B cell (primary cell): ENCODE measurements at regions not wholly inside any gene's neighbourhood (a gene's known extent, or its start where the extent isn't known, plus 50 kb on each side); places are given as distances from the start of the nearest gene placed in this dataset.
"Not testable (repeated sequence)": the region's sequence is repeated elsewhere in the genome, so short reads cannot be mapped to it uniquely, and the experiment has no call there.

Experiments used
- ATAC-seq: fragments of 200-7000 bp; cut with Tn5 transposase; one replicate; pipeline ENCODE4 v1.10.0; 2021; ENCODE audit warnings: low read depth, mild to moderate bottlenecking, moderate number of reproducible peaks, moderate library complexity
- CTCF ChIA-PET: fragments of 350-600 bp; sonication (Branson Sonifier 250); formaldehyde crosslinking; loops from one replicate; lab custom pipeline; 2021; ENCODE audit warnings: antibody characterized with exemption, inconsistent platforms; lab: Charles Lee
- POLR2A ChIA-PET: fragments of 350-600 bp; sonication (Branson Sonifier 250); formaldehyde crosslinking; loops from one replicate; lab custom pipeline; 2021; ENCODE audit warnings: antibody characterized with exemption; lab: Charles Lee
- DNase-seq: peaks from one replicate; pipeline ENCODE4 v3.0.0; 2013
- H2AFZ ChIP-seq: 2 replicates; pipeline ENCODE4 v1.6.1; 2012; ENCODE audit warnings: mild to moderate bottlenecking, low read depth, low read length; ENCODE audit not compliant: insufficient read depth, poor library complexity, severe bottlenecking
- H3K27ac ChIP-seq, 2 donors: 1 replicate in 1 of 2; 2 replicates in 1 of 2; pipeline ENCODE4 v1.5.1; 2012 to 2013; ENCODE audit warnings: low read length in 2 of 2, mild to moderate bottlenecking in 2 of 2, moderate library complexity in 1 of 2
- H3K27me3 ChIP-seq, 4 experiments: fragments of 200-600 bp in 1 of 4; sonication (generic) in 1 of 4; replicated peaks in 1 of 4; 1 replicate in 2 of 4; 2 replicates in 2 of 4; pipeline versions ENCODE4 v1.6.1 to v1.7.0; 2013 to 2016; ENCODE audit warnings: low read length in 3 of 4, mild to moderate bottlenecking in 2 of 4, mixed read lengths in 1 of 4, moderate library complexity in 1 of 4; ENCODE audit not compliant: insufficient read depth in 4 of 4, control insufficient read depth in 3 of 4; ENCODE audit errors: control extremely low read depth in 1 of 4
- H3K36me3 ChIP-seq, 2 experiments: replicated peaks in 1 of 2; 1 replicate in 1 of 2; 2 replicates in 1 of 2; pipeline versions ENCODE4 v1.6.1 to v1.7.1; 2013; ENCODE audit warnings: low read length in 1 of 2; ENCODE audit not compliant: insufficient read depth in 2 of 2, control insufficient read depth in 1 of 2; ENCODE audit errors: control extremely low read depth in 1 of 2, extremely low read depth in 1 of 2
- H3K4me1 ChIP-seq, 2 donors: fragments of 200-600 bp in 1 of 2; sonication (generic) in 1 of 2; 1 replicate in 1 of 2; 2 replicates in 1 of 2; pipeline versions ENCODE4 v1.5.1 to v1.6.1; 2013 to 2017; ENCODE audit warnings: low read length in 2 of 2; ENCODE audit not compliant: control insufficient read depth in 2 of 2, insufficient read depth in 2 of 2
- H3K4me2 ChIP-seq: replicated peaks from 2 replicates; pipeline ENCODE3; 2012; ENCODE audit warnings: mild to moderate bottlenecking, low read depth, low read length; ENCODE audit not compliant: poor library complexity, severe bottlenecking
- H3K4me3 ChIP-seq, 5 experiments: fragments of 200-600 bp in 1 of 5; sonication (generic) in 1 of 5; 1 replicate in 3 of 5; 2 replicates in 2 of 5; pipeline versions ENCODE4 v1.5.1 to v1.7.0; 2011 to 2016; ENCODE audit warnings: low read length in 4 of 5, mild to moderate bottlenecking in 4 of 5, low read depth in 2 of 5, control low read depth in 1 of 5, moderate library complexity in 1 of 5; ENCODE audit not compliant: insufficient read depth in 1 of 5; ENCODE audit errors: control extremely low read depth in 1 of 5, extremely low read depth in 1 of 5
- H3K79me2 ChIP-seq: fragments of 200-600 bp; sonication (generic); one replicate; pipeline ENCODE4 v1.6.0; 2016; ENCODE audit warnings: low read length; ENCODE audit not compliant: control insufficient read depth, insufficient read depth
- H3K9ac ChIP-seq: fragments of 200-600 bp; sonication (generic); 2 replicates; pipeline ENCODE4 v1.6.1; 2017; ENCODE audit warnings: mild to moderate bottlenecking, low read length, moderate library complexity
- H3K9me3 ChIP-seq, 3 donors: one replicate each; pipeline versions ENCODE4 v1.6.1 to v1.7.1; 2013; ENCODE audit warnings: low read length in 2 of 3; ENCODE audit not compliant: control insufficient read depth in 2 of 3, insufficient read depth in 1 of 3; ENCODE audit errors: control extremely low read depth in 1 of 3
- H4K20me1 ChIP-seq: 2 replicates; pipeline ENCODE4 v1.6.0; 2012; ENCODE audit warnings: mild to moderate bottlenecking, low read length; ENCODE audit not compliant: insufficient read depth, control insufficient read depth, poor library complexity, severe bottlenecking
- H3K27ac Mint-ChIP-seq: one replicate; pipeline ENCODE4 v1.8.0; 2021; ENCODE audit warnings: mixed read lengths
- H3K27me3 Mint-ChIP-seq: one replicate; pipeline ENCODE4 v1.8.0; 2021; ENCODE audit warnings: mixed read lengths
- H3K4me1 Mint-ChIP-seq: one replicate; pipeline ENCODE4 v1.8.0; 2021; ENCODE audit warnings: mixed read lengths
- H3K4me3 Mint-ChIP-seq: one replicate; pipeline ENCODE4 v1.8.0; 2021; ENCODE audit warnings: mixed read lengths
- H3K9me3 Mint-ChIP-seq: one replicate; pipeline ENCODE4 v1.8.0; 2022; ENCODE audit warnings: mixed read lengths; ENCODE audit not compliant: insufficient read depth
- CTCF ChIP-seq: fragments of 200-600 bp; IDR thresholded peaks from one replicate; pipeline ENCODE4 v1.8.0; 2022; ENCODE audit warnings: antibody characterized with exemption, mild to moderate bottlenecking
- EZH2 ChIP-seq: IDR thresholded peaks from 2 replicates; pipeline ENCODE4 v1.6.1; 2012; ENCODE audit warnings: borderline replicate concordance, low read depth, mild to moderate bottlenecking, moderate library complexity, low read length; ENCODE audit not compliant: insufficient read depth, poor library complexity, severe bottlenecking
- WGBS: methylation state at CpG from one replicate; pipeline ENCODE4 v1.1.5; 2013; ENCODE audit warnings: missing lambda C conversion rate; ENCODE audit not compliant: insufficient coverage; 5-methylcytosine and 5-hydroxymethylcytosine counted together
- intact Hi-C: fragments of 100-400 bp; cut with micrococcal nuclease; formaldehyde crosslinking; loops from one replicate; pipeline ENCODE4 v1.10.0; 2022

GRCh38 chr7:84735011-84735410, 451.8 kb downstream of the SEMA3D start:
- H3K4me1 ChIP-seq = no peaks in the 10 kb centered on the region
- intact Hi-C loops = no loop called here
- no peaks in the 10 kb centered on the region for H3K4me1 Mint-ChIP-seq
- WGBS = 92% methylated on average over 2 of the region's 3 CpGs
- no peaks in the 10 kb centered on the region for H3K36me3 ChIP-seq
- H2AFZ ChIP-seq = no peak overlapping the region
- H3K9me3 ChIP-seq = no peaks in the 10 kb centered on the region
- ChIA-PET CTCF (no interaction called here), POLR2A (no interaction called here)
- H3K27me3 Mint-ChIP-seq = no peaks in the 10 kb centered on the region
- TF ChIP-seq EZH2 = no peak
- no peak for TF ChIP-seq CTCF
- no peaks in the 10 kb centered on the region for H3K79me2 ChIP-seq
- no peak overlapping the region for H3K4me3 Mint-ChIP-seq
- DNase-seq (no peak), ATAC-seq (no peak)
- H3K9ac ChIP-seq = no peak overlapping the region
- H4K20me1 ChIP-seq = no peaks in the 10 kb centered on the region
- H3K27ac Mint-ChIP-seq = no peak overlapping the region
- no peak overlapping the region for H3K27ac ChIP-seq
- peaks cover 2% of the 10 kb centered on the region for H3K9me3 Mint-ChIP-seq
- no peaks in the 10 kb centered on the region for H3K27me3 ChIP-seq
- no peak overlapping the region for H3K4me2 ChIP-seq
- no peak overlapping the region for H3K4me3 ChIP-seq

- CTCF ChIA-PET, H3K79me2 ChIP-seq, H3K4me1 ChIP-seq, intact Hi-C loops, H3K4me3 Mint-ChIP-seq, H3K4me2 ChIP-seq, H2AFZ ChIP-seq, POLR2A ChIA-PET, H3K4me1 Mint-ChIP-seq, H3K9ac ChIP-seq, DNase-seq, H3K27me3 ChIP-seq, H3K27ac Mint-ChIP-seq, H3K9me3 Mint-ChIP-seq, ATAC-seq, H3K36me3 ChIP-seq, H3K4me3 ChIP-seq, H3K27me3 Mint-ChIP-seq, H3K27ac ChIP-seq, H4K20me1 ChIP-seq, H3K9me3 ChIP-seq: not testable (repeated sequence)
- no CpG with 5 or more reads among the region's 2 CpGs for WGBS
Measured at GRCh38 chr7:84733976-84734375, 452.9 kb downstream of the SEMA3D start.

- H3K4me1 Mint-ChIP-seq, H3K27me3 ChIP-seq, ATAC-seq, DNase-seq, H3K9me3 ChIP-seq, H3K4me3 Mint-ChIP-seq, H3K79me2 ChIP-seq, H3K4me2 ChIP-seq, H3K9ac ChIP-seq, H3K27ac ChIP-seq, CTCF ChIA-PET, H3K27me3 Mint-ChIP-seq, H3K9me3 Mint-ChIP-seq, H3K4me3 ChIP-seq, H3K27ac Mint-ChIP-seq, H3K36me3 ChIP-seq, H4K20me1 ChIP-seq, intact Hi-C loops, POLR2A ChIA-PET, H2AFZ ChIP-seq, H3K4me1 ChIP-seq: not testable (repeated sequence)
- no CpG with 5 or more reads among the region's 4 CpGs for WGBS
Measured at GRCh38 chr7:84730864-84731263, 456.0 kb downstream of the SEMA3D start.
